AG04450 (cell line): ENCODE measurements at regions not wholly inside any gene's neighbourhood (a gene's known extent, or its start where the extent isn't known, plus 50 kb on each side); places are given as distances from the start of the nearest gene placed in this dataset.

Source experiments
- CTCF ChIA-PET: fragments of 300-600, 350-600 bp; formaldehyde crosslinking; extraction: SDS; loops from one replicate; lab custom pipeline; 2022; ENCODE audit warnings: antibody characterized with exemption, inconsistent platforms; lab: Charles Lee
- POLR2A ChIA-PET: fragments of 350-600 bp; formaldehyde crosslinking; extraction: SDS; loops from one replicate; lab custom pipeline; 2021; ENCODE audit warnings: antibody characterized with exemption, inconsistent platforms; lab: Yijun Ruan, JAX
- DNase-seq: peaks from one replicate; pipeline ENCODE4 v3.0.0-alpha.2; 2011; ENCODE audit warnings: low read depth, low spot score
- H3K27ac ChIP-seq: one replicate; pipeline ENCODE4 v1.5.1; 2012; ENCODE audit warnings: low read depth, low read length, control low read depth
- H3K27me3 ChIP-seq: one replicate; pipeline ENCODE4 v1.6.0; 2012; ENCODE audit warnings: low read length; ENCODE audit not compliant: control insufficient read depth, insufficient read depth
- H3K4me3 ChIP-seq: 2 replicates; pipeline ENCODE4 v1.5.1; 2011; ENCODE audit warnings: mild to moderate bottlenecking, low read depth, low read length, control low read depth
- H3K9me3 ChIP-seq: 2 replicates; pipeline ENCODE4 v1.5.1; 2012; ENCODE audit warnings: low read length; ENCODE audit not compliant: control insufficient read depth, insufficient read depth
- CTCF ChIP-seq: IDR thresholded peaks from 2 replicates; pipeline ENCODE4 v1.5.1; 2011; ENCODE audit warnings: low read depth, low read length, control low read depth, inconsistent platforms

GRCh38 chr2:106960683-106961161 lies 74.8 kb upstream of the ST6GAL2 start:
- Histone ChIP-seq H3K9me3 (no peaks in the 10 kb centered on the region), H3K27ac (no peak overlapping the region), H3K4me3 (no peak overlapping the region), H3K27me3 (no peaks in the 10 kb centered on the region)
- no peak for TF ChIP-seq CTCF
- CTCF ChIA-PET: interaction anchor here (1.4 kb wide), 1 partner anchor 21 kb away, joined by 5 read pairs; no protein-coding TSS in a partner anchor
- POLR2A ChIA-PET: interaction anchor here (1.1 kb wide), 1 partner anchor 11 kb away, joined by 4 read pairs; no protein-coding TSS in a partner anchor
- no peak for DNase-seq

GRCh38 chr2:106961328-106961727 lies 75.4 kb upstream of the ST6GAL2 start:
- ChIA-PET CTCF (interaction anchor here (1.4 kb wide), 1 partner anchor 21 kb away, joined by 5 read pairs; no protein-coding TSS in a partner anchor), POLR2A (no interaction called here)
- H3K27me3 ChIP-seq: no peaks in the 10 kb centered on the region
- no peak for DNase-seq
- H3K9me3 ChIP-seq: no peaks in the 10 kb centered on the region
- H3K27ac ChIP-seq: no peak overlapping the region
- TF ChIP-seq CTCF: no peak
- H3K4me3 ChIP-seq: no peak overlapping the region

- TF ChIP-seq CTCF: no peak
These were observed 77.2 kb upstream of the ST6GAL2 start for GRCh38 chr2:106963156-106963555.

GRCh38 chr2:106963893-106964292 lies 77.9 kb upstream of the ST6GAL2 start:
- no peak for TF ChIP-seq CTCF
- POLR2A ChIA-PET: no interaction called here
- no peak overlapping the region for H3K27ac ChIP-seq
- no peaks in the 10 kb centered on the region for H3K9me3 ChIP-seq
- no peak overlapping the region for H3K4me3 ChIP-seq
- CTCF ChIA-PET: no interaction called here
- no peaks in the 10 kb centered on the region for H3K27me3 ChIP-seq
- DNase-seq: no peak

More at GRCh38 chr2:106963156-106963555, 77.2 kb upstream of the ST6GAL2 start:
- H3K27me3 ChIP-seq: no peaks in the 10 kb centered on the region
- POLR2A ChIA-PET: no interaction called here
- H3K27ac ChIP-seq: no peak overlapping the region
- DNase-seq: no peak
- no peak overlapping the region for H3K4me3 ChIP-seq
- no peaks in the 10 kb centered on the region for H3K9me3 ChIP-seq
- CTCF ChIA-PET: no interaction called here

GRCh38 chr2:106965611-106966010 lies 79.6 kb upstream of the ST6GAL2 start:
- no peak for DNase-seq
- Histone ChIP-seq H3K27me3 (no peaks in the 10 kb centered on the region), H3K27ac (no peak overlapping the region), H3K4me3 (no peak overlapping the region), H3K9me3 (no peaks in the 10 kb centered on the region)
- no peak for TF ChIP-seq CTCF
- ChIA-PET CTCF (interaction anchor here (0.6 kb wide), 1 partner anchor 494 kb away, joined by 3 read pairs; no protein-coding TSS in a partner anchor), POLR2A (no interaction called here)
